ENCODE measurements at regions not wholly inside any gene's neighbourhood (a gene's known extent, or its start where the extent isn't known, plus 50 kb on each side); places are given as distances from the start of the nearest gene placed in this dataset.
"Not testable (repeated sequence)": the region's sequence is repeated elsewhere in the genome, so short reads cannot be mapped to it uniquely, and the experiment has no call there.

GRCh38 chr5:122683631-122684030 lies 91.2 kb upstream of the SNX2 start:
- no peak for FAIRE-seq
- TF ChIP-seq CTCF (IDR thresholded peaks at IDR 0.05; ENCODE audit: insufficient read depth, missing control alignments): no peak
- DNase-seq (ENCODE audit: insufficient read length, low spot score): no peak

DNA sequence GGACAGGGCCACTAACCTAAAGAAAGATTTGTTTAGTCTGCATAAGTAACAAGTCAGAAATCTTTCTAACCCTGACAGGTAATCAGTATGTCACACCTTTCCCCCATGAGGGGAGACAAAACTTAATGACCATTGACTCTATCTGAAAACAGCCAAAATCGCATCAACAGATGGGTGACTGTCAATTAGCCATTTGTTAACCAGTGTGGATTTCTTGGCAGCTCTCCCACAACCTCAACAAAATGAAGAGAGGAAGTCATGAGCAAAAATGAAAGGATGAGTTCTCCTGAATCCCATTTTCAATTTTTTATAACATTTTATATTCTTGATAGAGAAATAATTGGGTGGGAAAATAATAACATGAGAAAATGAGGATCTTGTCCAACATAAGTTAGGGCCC lies 84.6 kb upstream of the SNX2 start:
- DNase-seq (ENCODE audit: insufficient read length, low spot score): no peak
- FAIRE-seq: no peak
- no peak for TF ChIP-seq CTCF (IDR thresholded peaks at IDR 0.05; ENCODE audit: insufficient read depth, missing control alignments)

GRCh38 chr5:122691931-122692330 lies 82.9 kb upstream of the SNX2 start:
- DNase-seq (ENCODE audit: insufficient read length, low spot score) (no peak), FAIRE-seq (no peak)
- no peak for TF ChIP-seq CTCF (IDR thresholded peaks at IDR 0.05; ENCODE audit: insufficient read depth, missing control alignments)

GRCh38 chr5:122693963-122694362 lies 80.9 kb upstream of the SNX2 start:
- no peak for FAIRE-seq
- TF ChIP-seq CTCF (IDR thresholded peaks at IDR 0.05; ENCODE audit: insufficient read depth, missing control alignments): no peak

GRCh38 chr5:122694884-122695283 lies 80.0 kb upstream of the SNX2 start:
- no peak for TF ChIP-seq CTCF (IDR thresholded peaks at IDR 0.05; ENCODE audit: insufficient read depth, missing control alignments)
- DNase-seq (ENCODE audit: insufficient read length, low spot score) (no peak), FAIRE-seq (no peak)

More at GRCh38 chr5:122693963-122694362, 80.9 kb upstream of the SNX2 start:
- DNase-seq (ENCODE audit: insufficient read length, low spot score): no peak

DNA sequence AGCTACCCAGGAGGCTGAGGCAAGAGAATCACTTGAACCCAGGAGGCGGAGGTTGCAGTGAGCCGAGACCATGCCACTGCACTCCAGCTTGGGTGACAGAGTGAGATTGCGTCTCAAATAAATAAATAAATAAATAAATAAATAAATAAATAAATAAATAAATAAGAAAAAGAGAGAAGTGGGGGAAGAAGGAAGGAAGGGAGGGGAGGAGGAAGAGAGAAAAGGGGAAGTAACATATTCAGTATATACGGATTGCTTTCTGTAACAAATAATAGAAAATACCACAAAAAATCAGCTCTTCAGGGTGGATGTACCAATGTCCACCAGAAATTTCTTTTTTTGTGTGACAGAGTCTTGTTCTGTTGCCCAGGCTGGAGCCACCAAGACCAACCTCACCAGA lies 78.1 kb upstream of the SNX2 start:
- not testable (repeated sequence) for FAIRE-seq; DNase-seq (ENCODE audit: insufficient read length, low spot score)

- TF ChIP-seq CTCF (IDR thresholded peaks at IDR 0.05; ENCODE audit: insufficient read depth, missing control alignments): no peak
- DNase-seq (ENCODE audit: insufficient read length, low spot score) (no peak), FAIRE-seq (no peak)
These were observed 77.7 kb upstream of the SNX2 start for GRCh38 chr5:122697191-122697590.

GRCh38 chr5:122699201-122699600 lies 75.7 kb upstream of the SNX2 start:
- no peak for FAIRE-seq
- no peak for TF ChIP-seq CTCF (IDR thresholded peaks at IDR 0.05; ENCODE audit: insufficient read depth, missing control alignments)
- DNase-seq (ENCODE audit: insufficient read length, low spot score): no peak

Measured in D721Med (cell line).